NT2/D1 (cell line): ENCODE measurements at regions not wholly inside any gene's neighbourhood (a gene's known extent, or its start where the extent isn't known, plus 50 kb on each side); places are given as distances from the start of the nearest gene placed in this dataset.

ENCODE experiments used
- DNase-seq: peaks from one replicate; pipeline ENCODE4 v3.0.0-alpha.2; 2011; ENCODE audit warnings: low read depth, low spot score
- H3K27me3 ChIP-seq: 2 replicates; pipeline ENCODE4 v1.6.0; 2011; ENCODE audit warnings: mild to moderate bottlenecking; ENCODE audit not compliant: insufficient read length, insufficient read depth
- H3K36me3 ChIP-seq: 2 replicates; pipeline ENCODE4 v1.6.1; 2011; ENCODE audit warnings: mild to moderate bottlenecking, low read length, mixed read lengths; ENCODE audit not compliant: insufficient read depth, insufficient read length
- H3K4me1 ChIP-seq: 2 replicates; pipeline ENCODE4 v1.5.1; 2011; ENCODE audit not compliant: insufficient read depth, insufficient read length
- H3K4me3 ChIP-seq: 2 replicates; pipeline ENCODE4 v1.5.1; 2011; ENCODE audit warnings: low read depth; ENCODE audit not compliant: insufficient read length
- H3K9ac ChIP-seq: 2 replicates; pipeline ENCODE4 v1.6.0; 2011; ENCODE audit warnings: low read depth; ENCODE audit not compliant: insufficient read length
- H3K9me3 ChIP-seq: 2 replicates; pipeline ENCODE4 v1.5.1; 2011; ENCODE audit warnings: mild to moderate bottlenecking, low read length; ENCODE audit not compliant: insufficient read depth
- SUZ12 ChIP-seq: IDR thresholded peaks from 2 replicates; pipeline ENCODE4 v1.6.1; 2011; ENCODE audit not compliant: insufficient read length, insufficient read depth; ENCODE audit errors: extremely low read depth
- YY1 ChIP-seq: IDR thresholded peaks from 2 replicates; pipeline ENCODE4 v1.6.1; 2011; ENCODE audit not compliant: insufficient read length, insufficient read depth
- ZNF274 ChIP-seq: IDR thresholded peaks from 2 replicates; pipeline ENCODE4 v1.6.1; 2011; ENCODE audit warnings: mild to moderate bottlenecking, low read depth, low read length

GRCh38 chr7:18191341-18191740 lies 163.7 kb upstream of the PRPS1L1 start:
- H3K4me1 ChIP-seq: no peaks in the 10 kb centered on the region
- H3K36me3 ChIP-seq: no peaks in the 10 kb centered on the region
- H3K9ac ChIP-seq: no peak overlapping the region
- no peak for TF ChIP-seq SUZ12
- no peak overlapping the region for H3K4me3 ChIP-seq
- H3K9me3 ChIP-seq: no peaks in the 10 kb centered on the region
- no peaks in the 10 kb centered on the region for H3K27me3 ChIP-seq
- no peak for DNase-seq

GRCh38 chr7:18191862-18192625 lies 164.4 kb upstream of the PRPS1L1 start:
- no peak for DNase-seq

GRCh38 chr7:18194616-18195015 lies 167.0 kb upstream of the PRPS1L1 start:
- TF ChIP-seq SUZ12 (no peak), YY1 (no peak), ZNF274 (no peak)
- DNase-seq: no peak

More at GRCh38 chr7:18191862-18192625, 164.4 kb upstream of the PRPS1L1 start:
- H3K9ac ChIP-seq: no peak overlapping the region
- no peaks in the 10 kb centered on the region for H3K9me3 ChIP-seq
- H3K36me3 ChIP-seq: no peaks in the 10 kb centered on the region
- no peak overlapping the region for H3K4me3 ChIP-seq
- no peak for TF ChIP-seq SUZ12
- TF ChIP-seq YY1: no peak
- no peak for TF ChIP-seq ZNF274
- no peaks in the 10 kb centered on the region for H3K27me3 ChIP-seq
- no peaks in the 10 kb centered on the region for H3K4me1 ChIP-seq

GRCh38 chr7:18196638-18197037 lies 169.0 kb upstream of the PRPS1L1 start:
- no peak for DNase-seq
- H3K9ac ChIP-seq: no peak overlapping the region
- TF ChIP-seq YY1 (no peak), ZNF274 (no peak), SUZ12 (no peak)
- H3K9me3 ChIP-seq: no peaks in the 10 kb centered on the region
- H3K4me3 ChIP-seq: no peak overlapping the region
- H3K36me3 ChIP-seq: no peaks in the 10 kb centered on the region
- no peaks in the 10 kb centered on the region for H3K4me1 ChIP-seq
- no peaks in the 10 kb centered on the region for H3K27me3 ChIP-seq

More at GRCh38 chr7:18194616-18195015, 167.0 kb upstream of the PRPS1L1 start:
- no peaks in the 10 kb centered on the region for H3K36me3 ChIP-seq
- no peaks in the 10 kb centered on the region for H3K4me1 ChIP-seq
- no peak overlapping the region for H3K9ac ChIP-seq
- no peak overlapping the region for H3K4me3 ChIP-seq
- H3K27me3 ChIP-seq: no peaks in the 10 kb centered on the region
- H3K9me3 ChIP-seq: no peaks in the 10 kb centered on the region

- no peak overlapping the region for H3K9ac ChIP-seq
- H3K4me1 ChIP-seq: no peaks in the 10 kb centered on the region
- no peaks in the 10 kb centered on the region for H3K36me3 ChIP-seq
- no peak overlapping the region for H3K4me3 ChIP-seq
- no peaks in the 10 kb centered on the region for H3K27me3 ChIP-seq
- DNase-seq: no peak
- no peaks in the 10 kb centered on the region for H3K9me3 ChIP-seq
- TF ChIP-seq ZNF274 (no peak), YY1 (no peak), SUZ12 (no peak)
Measured at GRCh38 chr7:18198868-18199267, 171.2 kb upstream of the PRPS1L1 start.

- Histone ChIP-seq H3K9ac (no peak overlapping the region), H3K36me3 (no peaks in the 10 kb centered on the region), H3K27me3 (no peaks in the 10 kb centered on the region), H3K4me1 (no peaks in the 10 kb centered on the region), H3K9me3 (no peaks in the 10 kb centered on the region), H3K4me3 (no peak overlapping the region)
- TF ChIP-seq YY1 (no peak), SUZ12 (no peak), ZNF274 (no peak)
- DNase-seq: no peak
Measured at GRCh38 chr7:18200266-18200665, 172.6 kb upstream of the PRPS1L1 start.

- Histone ChIP-seq H3K36me3 (no peaks in the 10 kb centered on the region), H3K9ac (no peak overlapping the region), H3K4me3 (no peak overlapping the region), H3K4me1 (no peaks in the 10 kb centered on the region), H3K9me3 (no peaks in the 10 kb centered on the region), H3K27me3 (no peaks in the 10 kb centered on the region)
- no peak for TF ChIP-seq SUZ12
- TF ChIP-seq ZNF274: no peak
- TF ChIP-seq YY1: no peak
- DNase-seq: no peak
Measured at GRCh38 chr7:18200855-18201254, 173.2 kb upstream of the PRPS1L1 start.

GRCh38 chr7:18201350-18201749 lies 173.7 kb upstream of the PRPS1L1 start:
- Histone ChIP-seq H3K4me1 (no peaks in the 10 kb centered on the region), H3K36me3 (no peaks in the 10 kb centered on the region), H3K9ac (no peak overlapping the region), H3K4me3 (no peak overlapping the region), H3K27me3 (no peaks in the 10 kb centered on the region), H3K9me3 (no peaks in the 10 kb centered on the region)
- DNase-seq: no peak
- no peak for TF ChIP-seq SUZ12
- TF ChIP-seq ZNF274: no peak
- no peak for TF ChIP-seq YY1
